Upper lobe of left lung (tissue), 4 donors: ENCODE measurements at regions not wholly inside any gene's neighbourhood (a gene's known extent, or its start where the extent isn't known, plus 50 kb on each side); places are given as distances from the start of the nearest gene placed in this dataset.

ENCODE experiments used
- POLR2A ChIP-seq, 4 donors: fragments of 450-650 bp; IDR thresholded peaks; one replicate each; pipeline ENCODE4 v1.5.1; 2016 to 2017; ENCODE audit warnings: antibody characterized with exemption in 4 of 4, mild to moderate bottlenecking in 2 of 4
- POLR2AphosphoS5 ChIP-seq, 2 donors: sonication (generic); formaldehyde crosslinking; IDR thresholded peaks; one replicate each; pipeline ENCODE4 v1.5.1; 2017; ENCODE audit warnings: antibody characterized with exemption in 2 of 2
- TF ChIP-seq, protein P1 (sequence below), 6 experiments: fragments of 450-650 bp in 4 of 6; fragments of 200-600 bp in 2 of 6; sonication (generic) in 2 of 6; IDR thresholded peaks; one replicate each; pipeline ENCODE4 v1.5.1; 2016 to 2019; ENCODE audit warnings: antibody characterized with exemption in 6 of 6

DNA sequence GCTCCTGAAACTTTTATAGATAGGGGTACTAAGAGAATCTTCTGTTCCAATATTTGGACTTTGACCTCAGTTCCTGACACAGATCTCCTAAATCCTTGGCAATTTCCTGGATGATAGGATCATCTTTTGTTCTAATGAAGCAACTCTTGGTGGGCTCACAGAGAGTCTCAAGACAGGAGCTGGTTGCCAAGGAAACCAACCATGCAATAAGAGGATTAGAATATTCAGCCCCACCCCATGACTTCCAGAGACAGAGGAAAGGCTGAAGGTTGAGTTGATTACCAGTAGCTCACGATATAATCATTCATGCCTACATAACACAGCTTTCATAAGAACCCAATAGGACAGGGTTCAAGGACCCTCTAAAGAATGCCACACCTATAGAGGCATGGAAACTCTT is 2050.2 kb upstream of the CDH6 start:
- TF ChIP-seq POLR2A (IDR thresholded peaks at IDR 0.05) (no peak), POLR2AphosphoS5 (IDR thresholded peaks at IDR 0.05) (no peak)
- TF ChIP-seq, protein P1, sequence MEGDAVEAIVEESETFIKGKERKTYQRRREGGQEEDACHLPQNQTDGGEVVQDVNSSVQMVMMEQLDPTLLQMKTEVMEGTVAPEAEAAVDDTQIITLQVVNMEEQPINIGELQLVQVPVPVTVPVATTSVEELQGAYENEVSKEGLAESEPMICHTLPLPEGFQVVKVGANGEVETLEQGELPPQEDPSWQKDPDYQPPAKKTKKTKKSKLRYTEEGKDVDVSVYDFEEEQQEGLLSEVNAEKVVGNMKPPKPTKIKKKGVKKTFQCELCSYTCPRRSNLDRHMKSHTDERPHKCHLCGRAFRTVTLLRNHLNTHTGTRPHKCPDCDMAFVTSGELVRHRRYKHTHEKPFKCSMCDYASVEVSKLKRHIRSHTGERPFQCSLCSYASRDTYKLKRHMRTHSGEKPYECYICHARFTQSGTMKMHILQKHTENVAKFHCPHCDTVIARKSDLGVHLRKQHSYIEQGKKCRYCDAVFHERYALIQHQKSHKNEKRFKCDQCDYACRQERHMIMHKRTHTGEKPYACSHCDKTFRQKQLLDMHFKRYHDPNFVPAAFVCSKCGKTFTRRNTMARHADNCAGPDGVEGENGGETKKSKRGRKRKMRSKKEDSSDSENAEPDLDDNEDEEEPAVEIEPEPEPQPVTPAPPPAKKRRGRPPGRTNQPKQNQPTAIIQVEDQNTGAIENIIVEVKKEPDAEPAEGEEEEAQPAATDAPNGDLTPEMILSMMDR (IDR thresholded peaks at IDR 0.05), result no peak
